ENCODE measurements at regions not wholly inside any gene's neighbourhood (a gene's known extent, or its start where the extent isn't known, plus 50 kb on each side); places are given as distances from the start of the nearest gene placed in this dataset.

DNA sequence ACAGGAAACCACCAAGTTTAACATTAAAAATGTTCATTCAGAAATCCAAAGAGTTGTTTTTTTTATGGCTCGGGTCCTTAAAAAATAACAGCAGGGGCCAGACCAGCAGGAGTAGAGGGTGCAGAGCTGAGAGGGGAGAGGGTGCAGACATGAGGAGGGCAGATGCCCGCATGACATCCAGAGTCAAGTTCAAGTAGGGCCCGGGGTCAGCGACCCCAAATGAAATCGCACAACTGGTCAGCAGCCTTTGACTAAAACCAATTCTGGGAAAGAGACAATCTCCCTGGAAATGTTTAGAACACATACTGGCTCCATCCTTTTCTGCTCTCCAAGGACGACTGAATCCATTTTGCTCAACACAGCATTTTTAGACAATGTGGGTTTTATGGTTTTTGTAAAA lies 297.5 kb downstream of the FGFR2 start:
- TF ChIP-seq, protein P1, sequence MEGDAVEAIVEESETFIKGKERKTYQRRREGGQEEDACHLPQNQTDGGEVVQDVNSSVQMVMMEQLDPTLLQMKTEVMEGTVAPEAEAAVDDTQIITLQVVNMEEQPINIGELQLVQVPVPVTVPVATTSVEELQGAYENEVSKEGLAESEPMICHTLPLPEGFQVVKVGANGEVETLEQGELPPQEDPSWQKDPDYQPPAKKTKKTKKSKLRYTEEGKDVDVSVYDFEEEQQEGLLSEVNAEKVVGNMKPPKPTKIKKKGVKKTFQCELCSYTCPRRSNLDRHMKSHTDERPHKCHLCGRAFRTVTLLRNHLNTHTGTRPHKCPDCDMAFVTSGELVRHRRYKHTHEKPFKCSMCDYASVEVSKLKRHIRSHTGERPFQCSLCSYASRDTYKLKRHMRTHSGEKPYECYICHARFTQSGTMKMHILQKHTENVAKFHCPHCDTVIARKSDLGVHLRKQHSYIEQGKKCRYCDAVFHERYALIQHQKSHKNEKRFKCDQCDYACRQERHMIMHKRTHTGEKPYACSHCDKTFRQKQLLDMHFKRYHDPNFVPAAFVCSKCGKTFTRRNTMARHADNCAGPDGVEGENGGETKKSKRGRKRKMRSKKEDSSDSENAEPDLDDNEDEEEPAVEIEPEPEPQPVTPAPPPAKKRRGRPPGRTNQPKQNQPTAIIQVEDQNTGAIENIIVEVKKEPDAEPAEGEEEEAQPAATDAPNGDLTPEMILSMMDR (IDR thresholded peaks at IDR 0.05): no peak
- no peak for TF ChIP-seq POLR2A (IDR thresholded peaks at IDR 0.05)
